ENCODE measurements at regions not wholly inside any gene's neighbourhood (a gene's known extent, or its start where the extent isn't known, plus 50 kb on each side); places are given as distances from the start of the nearest gene placed in this dataset.

DNA sequence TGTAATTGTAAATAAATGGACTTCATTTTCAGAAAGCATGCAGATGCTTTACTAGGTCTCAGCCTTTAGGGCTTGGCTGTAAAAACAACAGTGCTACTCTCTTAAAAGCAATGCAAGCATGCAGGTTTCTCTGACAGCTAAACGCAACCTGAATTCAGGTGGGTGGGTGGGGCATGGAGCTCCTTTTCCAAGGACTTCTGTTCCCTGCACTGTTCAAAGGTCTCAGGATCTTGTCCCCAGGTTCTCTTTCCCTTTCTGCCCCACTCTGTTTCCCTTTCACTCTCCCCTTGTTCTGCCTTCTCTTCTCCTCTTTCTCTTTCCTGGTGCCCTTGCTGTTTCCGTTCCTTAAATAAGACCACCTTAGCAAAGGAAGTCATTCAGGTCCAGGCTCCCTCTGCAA, 1527.5 kb upstream of the SLC10A2 start:
- no peaks in the 10 kb centered on the region for H3K9me3 ChIP-seq (ENCODE audit: low read depth)
- DNase-seq (ENCODE audit: low read depth in 1 of 2, low spot score in 1 of 2), result no peak
- H3K27ac ChIP-seq, result no peak overlapping the region
- no peaks in the 10 kb centered on the region for H3K27me3 ChIP-seq
- no peak overlapping the region for H3K4me3 ChIP-seq
- no peak for TF ChIP-seq CTCF (IDR thresholded peaks at IDR 0.05; ENCODE audit: low read depth, low read length)
- H3K4me1 ChIP-seq (ENCODE audit: low read depth), result peaks cover 7% of the 10 kb centered on the region
- H3K36me3 ChIP-seq, result no peaks in the 10 kb centered on the region

DNA sequence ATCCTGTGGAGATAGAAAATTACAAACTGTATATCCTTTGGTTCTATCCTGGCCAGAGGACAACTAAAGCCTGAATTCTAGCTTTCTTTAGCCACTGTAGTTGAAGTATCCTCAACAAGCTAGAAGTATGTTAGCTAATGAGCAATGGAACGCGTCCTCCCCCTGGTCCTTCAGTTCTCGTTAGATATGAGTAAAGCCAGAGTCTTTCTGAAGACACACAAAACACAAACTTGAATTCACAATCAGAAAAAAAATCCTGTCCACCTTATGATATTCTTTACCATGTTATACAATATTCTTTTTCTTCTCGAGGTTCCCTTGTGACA, 1527.0 kb upstream of the SLC10A2 start:
- Histone ChIP-seq H3K27me3 (no peaks in the 10 kb centered on the region), H3K27ac (no peak overlapping the region), H3K4me1 (ENCODE audit: low read depth) (peaks cover 7% of the 10 kb centered on the region), H3K36me3 (no peaks in the 10 kb centered on the region), H3K4me3 (no peak overlapping the region), H3K9me3 (ENCODE audit: low read depth) (no peaks in the 10 kb centered on the region)
- DNase-seq (ENCODE audit: low read depth in 1 of 2, low spot score in 1 of 2), result no peak
- no peak for TF ChIP-seq CTCF (IDR thresholded peaks at IDR 0.05; ENCODE audit: low read depth, low read length)

- no peak for DNase-seq (ENCODE audit: low read depth in 1 of 2, low spot score in 1 of 2)
- Histone ChIP-seq H3K4me1 (ENCODE audit: low read depth) (peaks cover 7% of the 10 kb centered on the region), H3K9me3 (ENCODE audit: low read depth) (no peaks in the 10 kb centered on the region), H3K4me3 (no peak overlapping the region), H3K27ac (no peak overlapping the region), H3K36me3 (no peaks in the 10 kb centered on the region), H3K27me3 (no peaks in the 10 kb centered on the region)
- no peak for TF ChIP-seq CTCF (IDR thresholded peaks at IDR 0.05; ENCODE audit: low read depth, low read length)
Observed at GRCh38 chr13:104592545-104593250, 1526.5 kb upstream of the SLC10A2 start.

DNA sequence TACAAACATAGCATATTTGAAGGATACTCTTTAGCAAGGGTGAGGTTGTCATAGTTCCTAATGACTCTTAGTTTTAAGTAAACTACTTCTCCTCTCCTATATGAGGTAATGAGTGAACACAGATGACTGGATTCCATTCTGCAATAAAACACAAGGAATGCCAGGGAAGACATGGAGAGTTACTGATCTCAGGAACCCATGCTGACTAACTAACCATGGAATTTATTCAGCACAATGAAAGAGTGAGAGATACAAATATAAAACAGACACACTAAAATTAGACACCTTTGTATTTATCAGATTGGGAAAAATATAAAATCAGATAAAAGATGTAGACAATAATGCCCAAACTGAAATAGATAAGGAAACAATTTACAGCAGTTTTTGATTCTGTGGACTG, 1525.9 kb upstream of the SLC10A2 start:
- Histone ChIP-seq H3K4me1 (ENCODE audit: low read depth) (peaks cover 7% of the 10 kb centered on the region), H3K4me3 (no peak overlapping the region), H3K27ac (no peak overlapping the region), H3K9me3 (ENCODE audit: low read depth) (no peaks in the 10 kb centered on the region), H3K36me3 (no peaks in the 10 kb centered on the region), H3K27me3 (no peaks in the 10 kb centered on the region)
- TF ChIP-seq CTCF (IDR thresholded peaks at IDR 0.05; ENCODE audit: low read depth, low read length), result no peak
- peak in 1 of 2 donors; percentile 48 for DNase-seq (ENCODE audit: low read depth in 1 of 2, low spot score in 1 of 2)

DNA sequence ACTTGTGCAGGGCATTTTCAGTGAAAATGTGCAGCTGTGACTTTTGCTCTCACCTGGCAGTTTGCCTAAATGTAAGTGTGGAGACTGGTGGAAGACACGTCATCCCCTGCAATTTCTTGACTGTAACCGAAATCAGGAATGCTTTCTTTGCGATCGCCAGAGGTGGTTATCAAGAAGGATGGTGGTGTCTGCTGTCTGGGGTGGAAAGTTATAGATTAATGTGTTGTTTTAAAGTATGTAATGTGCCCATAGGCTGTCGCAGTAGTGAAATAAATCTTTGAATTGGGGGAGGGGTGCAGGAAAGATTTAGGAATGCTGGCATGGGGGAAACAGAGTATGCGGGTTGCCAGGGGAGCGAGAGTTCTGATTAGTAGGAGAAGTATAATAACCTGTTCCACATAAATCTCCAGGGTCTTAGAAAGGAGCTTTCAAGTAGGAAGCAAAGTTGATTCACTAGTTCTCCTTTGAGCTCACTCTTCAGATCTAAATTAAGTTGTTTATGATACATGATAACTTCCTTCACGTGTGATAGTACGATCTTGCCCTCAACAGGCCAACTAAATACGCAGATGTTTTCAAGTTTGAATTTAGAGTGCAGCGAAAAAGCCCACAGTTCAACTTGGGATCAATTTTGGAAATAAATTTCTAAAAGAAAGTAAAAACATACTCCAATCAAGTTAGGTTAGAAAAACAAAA, 1520.0 kb upstream of the SLC10A2 start:
- no peak overlapping the region for H3K4me3 ChIP-seq
- no peak overlapping the region for H3K27ac ChIP-seq
- no peaks in the 10 kb centered on the region for H3K9me3 ChIP-seq (ENCODE audit: low read depth)
- H3K27me3 ChIP-seq, result no peaks in the 10 kb centered on the region
- H3K4me1 ChIP-seq (ENCODE audit: low read depth), result no peaks in the 10 kb centered on the region
- DNase-seq (ENCODE audit: low read depth in 1 of 2, low spot score in 1 of 2), result peak in 1 of 2 donors; percentile 93
- no peak for TF ChIP-seq CTCF (IDR thresholded peaks at IDR 0.05; ENCODE audit: low read depth, low read length)
- H3K36me3 ChIP-seq, result no peaks in the 10 kb centered on the region

Measured in cardiac muscle cell (in vitro differentiated cells and primary cell).